Pancreas (tissue), 10 donors: ENCODE measurements at regions not wholly inside any gene's neighbourhood (a gene's known extent, or its start where the extent isn't known, plus 50 kb on each side); places are given as distances from the start of the nearest gene placed in this dataset.

Experiments
- ATAC-seq, 4 donors: fragments of 200-7000 bp; cut with Tn5 transposase; one replicate each; pipeline versions ENCODE4 v1.8.0 to v1.9.1; 2020; ENCODE audit warnings: mild to moderate bottlenecking in 4 of 4, moderate library complexity in 4 of 4
- DNase-seq, 6 donors: peaks; one replicate each; pipeline ENCODE4 v3.0.0-alpha.2; 2020
- FAIRE-seq: peaks from 2 replicates; lab custom pipeline; 2012; peaks lifted over from hg19 to GRCh38; lab: Jason Lieb, UNC
- H3K27ac ChIP-seq, 4 donors: fragments of 200-600 bp; sonication (generic); 1 replicate in 3 of 4; 2 replicates in 1 of 4; pipeline versions ENCODE4 v1.5.0 to v1.8.0; 2020
- H3K27me3 ChIP-seq, 4 donors: fragments of 200-600 bp; one replicate each; pipeline ENCODE4 v1.8.0; 2021
- H3K36me3 ChIP-seq, 3 donors: fragments of 200-600 bp; sonication (generic) in 1 of 3; one replicate each; pipeline versions ENCODE4 v1.5.0 to v1.8.0; 2020 to 2021
- H3K4me1 ChIP-seq, 3 donors: fragments of 200-600 bp; one replicate each; pipeline ENCODE4 v1.8.0; 2021
- H3K4me3 ChIP-seq, 4 donors: fragments of 200-600 bp; sonication (generic) in 2 of 4; one replicate each; pipeline versions ENCODE4 v1.5.0 to v1.8.0; 2020 to 2021
- H3K9me3 ChIP-seq, 4 donors: fragments of 200-600 bp; one replicate each; pipeline ENCODE4 v1.8.0; 2021
- CTCF ChIP-seq, 4 donors: fragments of 200-600 bp; sonication (generic) in 3 of 4; IDR thresholded peaks; one replicate each; pipeline versions ENCODE4 v1.5.0 to v1.8.0; 2021; ENCODE audit warnings: antibody characterized with exemption in 4 of 4
- WGBS, 2 donors: extraction: QIAGEN DNeasy Blood & Tissue Kit; methylation state at CpG; one replicate each; pipeline ENCODE4 v1.1.7; 2013; 5-methylcytosine and 5-hydroxymethylcytosine counted together
- intact Hi-C, 3 donors: fragments of 100-400 bp; cut with DNase I; formaldehyde crosslinking; loops; one replicate each; pipeline versions ENCODE4 v1.11.1 to v1.14.2; 2022
- donor health status: healthy with polysubstance abuse.
- donor health status: DM: no; HTN: no; CAD: no; lungs with moderate emphysema.
- donor health status: DM: no; HTN: no; CAD: no.
- donor health status: control.
- donor health status: control.
- donor health status: Bipolar disorder and iron deficiency.
- donor health status: DM: yes; HTN: yes; CAD: no.
- donor health status: DM: no; HTN: no; CAD: no.
- donor health status: DM: no; HTN: no; CAD: no.
- donor health status: DM: yes; HTN: yes; CAD: no.

- intact Hi-C loops = loop anchor here in 1 of 3 donors (10.0 kb wide), 1 partner anchor 347 kb away; the partner anchor contains the start of gene FYB1
- ATAC-seq = no peak
- no peak for TF ChIP-seq CTCF (IDR thresholded peaks at IDR 0.05)
- DNase-seq = no peak
- Histone ChIP-seq H3K27ac (no peak overlapping the region), H3K4me1 (no peaks in the 10 kb centered on the region), H3K4me3 (no peak overlapping the region), H3K9me3 (no peaks in the 10 kb centered on the region), H3K27me3 (no peaks in the 10 kb centered on the region), H3K36me3 (no peaks in the 10 kb centered on the region)
- WGBS, 2 donors = 31 to 45% methylated on average over 2 of the region's 2 CpGs
- FAIRE-seq = no peak
Measured at GRCh38 chr5:39561421-39561820, 136.6 kb upstream of the DAB2 start.

GRCh38 chr5:39560726-39561125 is 135.9 kb upstream of the DAB2 start:
- no peak for TF ChIP-seq CTCF (IDR thresholded peaks at IDR 0.05)
- intact Hi-C loops = loop anchor here in 1 of 3 donors (10.0 kb wide), 1 partner anchor 346 kb away; the partner anchor contains the start of gene FYB1
- no peaks in the 10 kb centered on the region for H3K9me3 ChIP-seq
- H3K4me3 ChIP-seq = no peak overlapping the region
- H3K27me3 ChIP-seq = no peaks in the 10 kb centered on the region
- FAIRE-seq (no peak), DNase-seq (no peak), ATAC-seq (no peak)
- no peaks in the 10 kb centered on the region for H3K36me3 ChIP-seq
- H3K4me1 ChIP-seq = no peaks in the 10 kb centered on the region
- WGBS, 2 donors = 71 to 89% methylated on average over 2 of the region's 2 CpGs
- H3K27ac ChIP-seq = no peak overlapping the region

- DNase-seq (no peak), ATAC-seq (no peak), FAIRE-seq (no peak)
- H3K27me3 ChIP-seq = no peaks in the 10 kb centered on the region
- no peak for TF ChIP-seq CTCF (IDR thresholded peaks at IDR 0.05)
- WGBS, 2 donors = 81 to 90% methylated on average over 2 of the region's 2 CpGs
- H3K4me1 ChIP-seq = no peaks in the 10 kb centered on the region
- H3K9me3 ChIP-seq = no peaks in the 10 kb centered on the region
- no peak overlapping the region for H3K4me3 ChIP-seq
- H3K36me3 ChIP-seq = no peaks in the 10 kb centered on the region
- intact Hi-C loops = loop anchor here in 1 of 3 donors (10.0 kb wide), 1 partner anchor 345 kb away; the partner anchor contains the start of gene FYB1
- H3K27ac ChIP-seq = no peak overlapping the region
Measured at GRCh38 chr5:39559923-39560322, 135.1 kb upstream of the DAB2 start.

GRCh38 chr5:39558541-39558940 is 133.8 kb upstream of the DAB2 start:
- intact Hi-C loops = no loop called here
- Histone ChIP-seq H3K4me3 (no peak overlapping the region), H3K4me1 (no peaks in the 10 kb centered on the region), H3K36me3 (no peaks in the 10 kb centered on the region), H3K27ac (no peak overlapping the region), H3K27me3 (no peaks in the 10 kb centered on the region), H3K9me3 (no peaks in the 10 kb centered on the region)
- FAIRE-seq = no peak
- no peak for ATAC-seq
- no peak for DNase-seq
- 49 to 55% methylated on average over 3 of the region's 3 CpGs for WGBS, 2 donors
- no peak for TF ChIP-seq CTCF (IDR thresholded peaks at IDR 0.05)

GRCh38 chr5:39555788-39556187 is 131.0 kb upstream of the DAB2 start:
- H3K36me3 ChIP-seq = no peaks in the 10 kb centered on the region
- ATAC-seq = peak in 2 of 4 donors; percentile 16 to 27
- H3K4me3 ChIP-seq = no peak overlapping the region
- TF ChIP-seq CTCF (IDR thresholded peaks at IDR 0.05) = no peak
- DNase-seq = no peak
- no peak for FAIRE-seq
- H3K9me3 ChIP-seq = no peaks in the 10 kb centered on the region
- no peak overlapping the region for H3K27ac ChIP-seq
- H3K27me3 ChIP-seq = no peaks in the 10 kb centered on the region
- WGBS, 2 donors = 62 to 65% methylated on average over 4 of the region's 4 CpGs
- intact Hi-C loops = no loop called here
- no peaks in the 10 kb centered on the region for H3K4me1 ChIP-seq
